WERI-Rb-1 (cell line): ENCODE measurements at regions not wholly inside any gene's neighbourhood (a gene's known extent, or its start where the extent isn't known, plus 50 kb on each side); places are given as distances from the start of the nearest gene placed in this dataset.
"Not testable (repeated sequence)": the region's sequence is repeated elsewhere in the genome, so short reads cannot be mapped to it uniquely, and the experiment has no call there.

ENCODE experiments used
- DNase-seq: peaks from one replicate; pipeline ENCODE4 v3.0.0-alpha.2; 2020
- H3K27ac ChIP-seq: fragments of 250-450 bp; sonication (Bioruptor Pico); 2 replicates; pipeline ENCODE4 v1.5.1; 2020; ENCODE audit warnings: mild to moderate bottlenecking, moderate library complexity
- H3K27me3 ChIP-seq: fragments of 250-450 bp; sonication (Bioruptor Pico); 2 replicates; pipeline ENCODE4 v1.5.1; 2021; ENCODE audit warnings: mild to moderate bottlenecking, low read depth, moderate library complexity; ENCODE audit not compliant: insufficient read depth, severe bottlenecking
- H3K36me3 ChIP-seq: fragments of 250-450 bp; sonication (Bioruptor Pico); 2 replicates; pipeline ENCODE4 v1.5.1; 2020; ENCODE audit warnings: mild to moderate bottlenecking, moderate library complexity
- H3K4me3 ChIP-seq: 2 replicates; pipeline ENCODE4 v1.5.1; 2011; ENCODE audit warnings: low read depth, mild to moderate bottlenecking, control low read depth, low read length
- H3K9me3 ChIP-seq: fragments of 250-450 bp; sonication (Bioruptor Pico); 2 replicates; pipeline ENCODE4 v1.5.1; 2021; ENCODE audit warnings: mild to moderate bottlenecking, moderate library complexity; ENCODE audit not compliant: severe bottlenecking
- TF ChIP-seq, protein P1 (sequence below): IDR thresholded peaks from 2 replicates; pipeline ENCODE4 v1.5.1; 2011; ENCODE audit warnings: low read depth, mild to moderate bottlenecking, control low read depth, inconsistent platforms, low read length

DNA sequence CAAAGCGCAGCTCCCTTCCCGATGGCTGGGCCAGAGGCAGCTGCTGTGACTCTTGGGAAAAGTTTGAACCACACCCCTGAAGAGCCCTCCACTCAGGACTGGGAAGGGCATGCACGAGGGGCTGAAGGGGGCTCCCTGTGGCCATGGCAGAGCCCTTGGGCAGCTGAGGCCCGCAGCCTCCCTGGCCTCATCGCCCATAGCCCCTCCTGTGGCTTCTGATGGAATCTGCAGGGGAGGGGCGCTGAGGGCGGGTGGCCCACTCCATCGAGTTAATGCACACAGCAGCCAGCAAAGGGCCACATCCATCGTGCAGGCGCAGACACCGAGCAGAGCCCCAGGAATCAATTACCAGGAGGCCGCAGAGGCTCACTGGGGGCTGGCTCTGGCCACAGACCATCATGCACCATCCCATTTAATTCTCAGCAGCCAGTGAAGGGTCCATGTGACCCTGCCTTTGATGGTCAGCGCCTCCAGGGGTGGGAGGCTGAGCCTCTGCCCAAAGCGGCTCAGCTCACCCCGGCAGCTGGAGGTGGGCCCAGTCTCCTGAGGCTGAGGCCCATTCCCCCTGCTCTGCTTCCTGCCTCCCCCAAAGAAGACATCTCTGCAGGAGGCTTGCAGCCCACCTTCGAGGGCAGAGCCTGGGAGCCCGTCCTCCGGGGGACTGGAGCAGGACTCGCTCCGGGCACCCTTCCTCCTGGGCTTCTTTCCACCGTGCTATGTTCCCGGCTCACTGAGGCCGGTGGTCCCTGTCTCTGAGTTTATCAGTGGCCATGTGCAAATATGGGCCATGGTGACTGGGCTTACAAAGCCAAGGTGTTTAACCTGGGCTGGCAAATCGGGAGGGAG is 1410.2 kb downstream of the BRD1 start:
- H3K36me3 ChIP-seq, result no peaks in the 10 kb centered on the region
- no peaks in the 10 kb centered on the region for H3K9me3 ChIP-seq
- no peaks in the 10 kb centered on the region for H3K27me3 ChIP-seq
- DNase-seq, result no peak
- peak overlapping the region; percentile 37 for H3K27ac ChIP-seq
- TF ChIP-seq, protein P1, sequence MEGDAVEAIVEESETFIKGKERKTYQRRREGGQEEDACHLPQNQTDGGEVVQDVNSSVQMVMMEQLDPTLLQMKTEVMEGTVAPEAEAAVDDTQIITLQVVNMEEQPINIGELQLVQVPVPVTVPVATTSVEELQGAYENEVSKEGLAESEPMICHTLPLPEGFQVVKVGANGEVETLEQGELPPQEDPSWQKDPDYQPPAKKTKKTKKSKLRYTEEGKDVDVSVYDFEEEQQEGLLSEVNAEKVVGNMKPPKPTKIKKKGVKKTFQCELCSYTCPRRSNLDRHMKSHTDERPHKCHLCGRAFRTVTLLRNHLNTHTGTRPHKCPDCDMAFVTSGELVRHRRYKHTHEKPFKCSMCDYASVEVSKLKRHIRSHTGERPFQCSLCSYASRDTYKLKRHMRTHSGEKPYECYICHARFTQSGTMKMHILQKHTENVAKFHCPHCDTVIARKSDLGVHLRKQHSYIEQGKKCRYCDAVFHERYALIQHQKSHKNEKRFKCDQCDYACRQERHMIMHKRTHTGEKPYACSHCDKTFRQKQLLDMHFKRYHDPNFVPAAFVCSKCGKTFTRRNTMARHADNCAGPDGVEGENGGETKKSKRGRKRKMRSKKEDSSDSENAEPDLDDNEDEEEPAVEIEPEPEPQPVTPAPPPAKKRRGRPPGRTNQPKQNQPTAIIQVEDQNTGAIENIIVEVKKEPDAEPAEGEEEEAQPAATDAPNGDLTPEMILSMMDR, result no peak
- H3K4me3 ChIP-seq, result no peak overlapping the region

DNA sequence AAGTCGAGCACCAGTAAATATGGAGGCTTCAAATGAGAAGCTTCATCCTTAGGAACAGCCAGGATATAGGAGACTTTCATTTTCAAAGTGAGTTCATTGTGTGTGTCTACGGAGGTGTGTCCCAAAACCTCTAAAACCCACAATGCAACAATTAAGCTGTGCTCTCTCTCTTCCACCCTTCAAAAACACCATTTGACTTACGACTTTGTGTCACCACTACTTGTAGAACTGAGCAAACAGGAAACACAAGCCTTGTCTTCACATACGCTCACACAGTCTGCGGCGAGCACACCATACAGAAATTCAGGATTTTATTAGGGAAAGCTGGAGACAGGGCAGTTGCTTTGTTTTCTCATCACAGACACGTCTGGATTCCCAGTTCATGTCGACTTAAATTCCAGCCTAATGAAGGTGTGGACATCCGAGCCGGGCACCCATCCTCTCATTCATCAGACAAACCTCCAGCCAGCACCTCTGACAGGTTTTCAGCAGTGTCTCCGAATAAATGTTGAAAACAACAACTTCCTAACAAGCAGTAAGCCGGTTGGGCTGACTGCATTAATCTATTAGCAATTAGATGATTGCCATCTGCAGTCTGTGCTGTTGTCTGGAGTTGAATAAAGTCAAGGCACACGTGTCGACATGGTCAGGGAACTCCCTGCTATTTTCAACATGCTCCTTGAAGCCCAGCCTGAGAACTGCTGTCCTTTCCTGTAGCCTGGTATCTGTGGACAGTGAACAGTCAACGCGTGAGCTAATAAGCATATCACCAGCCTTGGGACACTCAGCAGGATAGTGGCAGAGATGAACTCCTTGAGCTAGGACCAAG is 1411.1 kb downstream of the BRD1 start:
- Histone ChIP-seq H3K4me3 (no peak overlapping the region), H3K27ac (peak overlapping the region; percentile 37), H3K27me3 (no peaks in the 10 kb centered on the region), H3K36me3 (no peaks in the 10 kb centered on the region), H3K9me3 (no peaks in the 10 kb centered on the region)
- TF ChIP-seq, protein P1, result no peak
- peak; percentile 26 for DNase-seq

DNA sequence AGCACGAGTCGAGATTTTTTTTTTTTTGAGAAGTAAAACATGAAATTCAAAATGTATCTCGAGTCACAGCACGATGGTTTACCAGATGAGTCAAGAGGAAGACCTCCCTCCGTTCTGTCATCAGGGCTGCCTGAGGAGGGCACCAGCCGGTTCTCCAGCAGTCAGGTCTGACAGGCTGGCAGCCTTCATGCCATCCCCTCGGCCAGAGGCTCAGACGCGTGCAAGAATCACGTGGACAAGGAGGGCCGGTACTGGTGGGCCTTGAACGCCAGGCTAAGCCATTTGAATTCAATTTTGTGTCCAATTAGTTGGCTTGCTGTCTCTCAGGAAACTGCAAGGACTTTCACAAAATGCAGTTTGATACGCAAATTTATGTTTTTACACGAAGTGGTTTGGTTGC is 1412.2 kb downstream of the BRD1 start:
- TF ChIP-seq, protein P1, result no peak
- Histone ChIP-seq H3K27ac (no peak overlapping the region), H3K36me3 (no peaks in the 10 kb centered on the region), H3K9me3 (no peaks in the 10 kb centered on the region), H3K4me3 (no peak overlapping the region), H3K27me3 (no peaks in the 10 kb centered on the region)
- no peak for DNase-seq

DNA sequence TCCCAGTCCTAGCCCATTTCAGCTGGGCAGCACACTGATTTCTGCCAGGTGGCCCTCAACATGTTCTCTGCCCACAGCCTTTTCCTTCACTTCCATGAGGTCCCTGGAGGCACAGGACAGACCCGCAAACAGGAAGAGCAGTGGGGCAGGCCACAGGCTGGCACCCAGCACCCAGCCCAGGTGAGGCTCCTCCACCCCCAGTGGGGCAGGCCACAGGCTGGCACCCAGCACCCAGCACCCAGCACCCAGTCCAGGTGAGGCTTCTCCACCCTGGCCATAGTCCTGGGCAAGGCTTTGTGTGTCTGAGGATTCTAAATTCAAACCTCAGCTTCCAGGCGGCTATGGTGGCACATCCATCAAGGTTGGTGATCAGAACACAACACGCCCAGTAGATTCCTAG is 1413.0 kb downstream of the BRD1 start:
- TF ChIP-seq, protein P1, result no peak
- H3K4me3 ChIP-seq, result no peak overlapping the region
- H3K9me3 ChIP-seq, result no peaks in the 10 kb centered on the region
- no peaks in the 10 kb centered on the region for H3K36me3 ChIP-seq
- no peak for DNase-seq
- no peak overlapping the region for H3K27ac ChIP-seq
- H3K27me3 ChIP-seq, result no peaks in the 10 kb centered on the region

DNA sequence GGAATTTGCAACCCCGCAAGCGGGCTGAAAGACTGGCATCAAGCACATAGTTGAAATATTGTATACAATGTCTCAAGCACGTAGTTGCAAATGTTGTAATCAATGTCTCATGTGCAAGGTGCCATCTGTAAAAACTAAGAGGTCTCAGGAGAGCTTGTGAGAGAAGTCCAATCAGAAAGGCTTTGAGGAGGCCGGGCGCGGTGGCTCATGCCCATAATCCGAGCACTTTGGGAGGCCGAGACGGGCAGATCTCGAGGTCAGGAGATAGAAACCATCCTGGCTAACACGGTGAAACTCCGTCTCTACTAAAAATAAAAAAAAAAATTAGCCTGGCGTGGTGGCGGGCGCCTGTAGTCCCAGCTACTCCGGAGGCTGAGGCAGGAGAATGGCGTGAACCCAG is 1414.7 kb downstream of the BRD1 start:
- H3K27ac ChIP-seq, DNase-seq, H3K9me3 ChIP-seq, H3K36me3 ChIP-seq, H3K4me3 ChIP-seq, H3K27me3 ChIP-seq: not testable (repeated sequence)

DNA sequence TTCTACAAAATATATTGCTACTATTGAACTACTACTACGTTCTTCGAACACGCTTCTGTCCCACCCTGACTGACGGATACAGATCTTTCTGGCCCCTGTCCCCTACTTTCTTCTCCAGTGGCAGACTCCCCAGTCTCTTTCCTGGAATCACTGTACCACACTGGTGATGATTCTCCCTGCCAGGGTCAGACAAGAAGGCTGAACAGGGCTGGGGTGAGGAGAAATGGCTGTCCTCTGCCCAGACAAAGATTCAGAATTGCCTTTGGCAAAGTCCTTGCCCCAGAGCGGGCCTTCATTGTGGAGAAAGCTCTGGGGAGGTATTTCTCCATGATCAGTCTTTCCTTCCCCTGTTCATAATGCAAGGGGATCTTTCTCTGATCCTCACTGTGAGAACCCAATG is 1417.1 kb downstream of the BRD1 start:
- no peaks in the 10 kb centered on the region for H3K36me3 ChIP-seq
- no peak overlapping the region for H3K27ac ChIP-seq
- TF ChIP-seq, protein P1, result no peak
- DNase-seq, result no peak
- H3K4me3 ChIP-seq, result no peak overlapping the region
- H3K9me3 ChIP-seq, result no peaks in the 10 kb centered on the region
- H3K27me3 ChIP-seq, result no peaks in the 10 kb centered on the region
